Aorta (tissue), 5 donors: ENCODE measurements at regions not wholly inside any gene's neighbourhood (a gene's known extent, or its start where the extent isn't known, plus 50 kb on each side); places are given as distances from the start of the nearest gene placed in this dataset.

Experiments used
- ATAC-seq: fragments of 200-7000 bp; cut with Tn5 transposase; one replicate; pipeline ENCODE4 v1.9.1; 2022; ENCODE audit warnings: moderate library complexity; ENCODE audit not compliant: low FRiP score
- DNase-seq, 2 donors: peaks; one replicate each; pipeline ENCODE4 v3.0.0-alpha.2; 2020
- H3K27ac ChIP-seq, 2 donors: one replicate each; pipeline ENCODE4 v1.5.1; 2013; ENCODE audit warnings: low read length in 2 of 2, mild to moderate bottlenecking in 2 of 2, moderate library complexity in 2 of 2, control low read depth in 1 of 2, inconsistent platforms in 1 of 2, low read depth in 1 of 2
- H3K27me3 ChIP-seq, 2 donors: one replicate each; pipeline ENCODE4 v1.6.1; 2013; ENCODE audit warnings: control low read depth in 1 of 2, low read length in 1 of 2, mild to moderate bottlenecking in 1 of 2, moderate library complexity in 1 of 2; ENCODE audit not compliant: insufficient read depth in 2 of 2, control insufficient read depth in 1 of 2
- H3K36me3 ChIP-seq, 2 donors: one replicate each; pipeline ENCODE4 v1.6.1; 2013; ENCODE audit warnings: control low read depth in 1 of 2, low read length in 1 of 2, mild to moderate bottlenecking in 1 of 2; ENCODE audit not compliant: insufficient read depth in 2 of 2, control insufficient read depth in 1 of 2
- H3K4me1 ChIP-seq, 2 donors: one replicate each; pipeline ENCODE4 v1.6.1; 2013; ENCODE audit warnings: low read length in 2 of 2, control low read depth in 1 of 2, mild to moderate bottlenecking in 1 of 2, moderate library complexity in 1 of 2; ENCODE audit not compliant: insufficient read depth in 2 of 2, control insufficient read depth in 1 of 2
- H3K4me3 ChIP-seq, 2 donors: one replicate each; pipeline ENCODE4 v1.5.1; 2013; ENCODE audit warnings: low read length in 2 of 2, control low read depth in 1 of 2, mild to moderate bottlenecking in 1 of 2
- H3K9me3 ChIP-seq: one replicate; pipeline ENCODE4 v1.6.1; 2013; ENCODE audit warnings: mild to moderate bottlenecking, low read length; ENCODE audit not compliant: control insufficient read depth
- WGBS, 2 donors: extraction: QIAGEN DNeasy Blood & Tissue Kit; methylation state at CpG; one replicate each; pipeline ENCODE4 v1.1.7; 2013; 5-methylcytosine and 5-hydroxymethylcytosine counted together
- intact Hi-C, 2 donors: fragments of 100-400 bp; cut with DNase I; formaldehyde crosslinking; loops; one replicate each; pipeline versions ENCODE4 v1.14.2 to v1.15.0; 2022
- donor health status: healthy with polysubstance abuse.
- donor health status: Bipolar disorder and iron deficiency.
- donor health status: DM: no; HTN: no; CAD: no.
- donor health status: DM: no; HTN: no; CAD: no.
- donor health status: DM: yes; HTN: yes; CAD: no.

DNA sequence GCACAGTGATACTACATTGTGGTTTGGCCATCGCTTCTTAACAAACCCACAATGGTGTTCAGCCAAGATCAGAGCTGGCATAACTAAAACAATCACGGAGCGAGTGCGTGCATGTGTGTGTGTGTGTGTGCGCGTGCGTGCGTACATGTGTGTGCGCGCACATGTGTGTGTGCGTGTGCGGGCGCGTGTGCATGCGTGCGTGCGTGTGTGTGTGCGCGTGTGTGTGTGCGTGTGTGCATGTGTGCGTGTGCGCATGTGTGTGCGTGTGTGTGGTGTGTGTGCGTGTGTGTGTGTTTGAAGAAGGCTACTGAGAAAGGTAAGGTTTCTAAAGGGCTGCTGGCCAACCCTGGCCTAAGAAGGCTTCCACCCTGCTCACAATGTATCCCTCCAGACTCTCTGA lies 582.4 kb downstream of the CMPK2 start:
- 76 to 96% methylated on average over 24 of the region's 24 CpGs for WGBS, 2 donors
- Histone ChIP-seq H3K4me1 (no peaks in the 10 kb centered on the region), H3K36me3 (no peaks in the 10 kb centered on the region), H3K4me3 (no peak overlapping the region), H3K27me3 (no peaks in the 10 kb centered on the region), H3K27ac (no peak overlapping the region), H3K9me3 (no peaks in the 10 kb centered on the region)
- no peak for DNase-seq
- intact Hi-C loops, result no loop called here
- ATAC-seq, result no peak

DNA sequence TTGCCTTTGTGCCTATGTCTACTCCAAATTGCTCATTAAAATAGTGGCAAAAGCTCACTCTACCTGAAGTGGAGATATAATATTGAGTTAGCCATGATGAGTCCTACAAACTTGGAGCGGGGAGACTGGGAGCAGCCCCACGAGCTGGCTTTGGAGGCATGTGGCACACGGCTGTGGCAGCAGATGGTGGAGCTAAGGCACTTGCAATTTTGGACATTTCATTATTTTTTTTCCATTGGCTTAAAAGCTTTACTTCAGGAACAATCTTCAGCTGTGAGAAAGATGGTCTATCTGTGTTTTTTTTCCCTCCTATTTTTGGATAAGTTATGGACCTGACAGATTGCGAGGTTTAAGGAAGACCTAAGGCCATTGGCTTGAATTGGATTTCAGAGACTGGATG lies 578.3 kb downstream of the CMPK2 start:
- intact Hi-C loops, result no loop called here
- Histone ChIP-seq H3K27ac (no peak overlapping the region), H3K27me3 (no peaks in the 10 kb centered on the region), H3K4me3 (no peak overlapping the region), H3K9me3 (no peaks in the 10 kb centered on the region), H3K36me3 (no peaks in the 10 kb centered on the region), H3K4me1 (no peaks in the 10 kb centered on the region)
- DNase-seq, result no peak
- no peak for ATAC-seq
- 80 to 86% methylated on average over 4 of the region's 4 CpGs for WGBS, 2 donors

DNA sequence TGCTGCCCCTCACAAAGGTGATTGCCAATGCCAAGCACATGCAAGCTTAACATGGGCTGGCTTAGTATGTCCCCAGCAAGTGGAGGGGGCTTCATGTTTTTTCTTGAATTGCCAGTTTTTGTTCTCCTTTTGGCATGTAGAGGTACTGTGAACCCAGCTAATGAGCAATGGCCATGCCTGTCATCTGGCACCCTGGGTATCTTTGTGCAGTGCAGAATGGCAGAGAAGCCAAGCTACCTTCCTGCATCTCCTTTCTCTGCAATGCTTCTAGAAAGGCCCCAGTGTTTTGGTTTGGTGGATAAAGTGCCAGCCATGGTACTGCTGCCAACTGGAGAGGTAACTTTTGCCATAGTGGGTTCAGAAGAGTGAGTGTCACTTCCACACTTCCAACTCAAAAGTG lies 576.9 kb downstream of the CMPK2 start:
- intact Hi-C loops, result no loop called here
- Histone ChIP-seq H3K4me3 (no peak overlapping the region), H3K27ac (no peak overlapping the region), H3K9me3 (no peaks in the 10 kb centered on the region), H3K4me1 (no peaks in the 10 kb centered on the region), H3K36me3 (no peaks in the 10 kb centered on the region), H3K27me3 (no peaks in the 10 kb centered on the region)
- ATAC-seq (no peak), DNase-seq (no peak)

DNA sequence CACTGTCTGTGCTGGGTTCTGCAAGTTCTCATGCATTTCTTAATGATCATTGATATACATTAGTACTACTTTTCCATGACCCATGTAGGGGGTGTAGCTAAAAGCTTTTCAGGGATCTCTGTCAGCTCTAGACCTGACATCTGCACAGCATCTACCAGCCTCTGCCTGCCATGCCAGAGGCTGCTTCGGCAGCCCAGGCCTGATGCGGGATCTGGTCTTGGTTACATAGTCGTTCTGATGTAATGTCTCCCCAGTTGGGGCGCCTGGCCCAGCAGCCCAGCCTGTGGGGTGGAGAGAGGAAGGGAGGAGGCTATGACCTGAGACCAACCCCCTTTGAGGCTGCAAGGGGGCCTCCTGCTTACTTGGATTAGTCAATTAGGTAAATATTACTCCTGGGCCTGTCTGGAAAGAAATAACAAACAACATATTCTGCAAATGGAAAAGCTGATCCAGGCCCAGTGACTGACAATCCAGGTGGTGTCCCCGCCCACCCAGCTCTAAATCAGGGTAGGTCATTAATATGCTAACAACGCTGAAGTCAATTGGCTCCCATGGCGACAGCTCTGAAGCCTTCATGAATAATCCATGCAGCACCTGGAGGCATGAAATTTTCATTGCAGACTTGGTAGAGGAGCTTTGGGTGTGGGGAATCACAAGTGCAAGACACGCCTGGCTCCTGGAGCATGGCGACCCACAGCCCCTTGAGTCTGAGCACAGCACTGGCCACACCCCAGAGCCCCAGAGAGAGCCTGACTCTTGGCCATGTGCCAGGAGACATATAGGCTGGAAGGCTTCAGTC lies 575.3 kb downstream of the CMPK2 start:
- Histone ChIP-seq H3K9me3 (no peaks in the 10 kb centered on the region), H3K27ac (no peak overlapping the region), H3K4me3 (no peak overlapping the region), H3K27me3 (no peaks in the 10 kb centered on the region), H3K4me1 (no peaks in the 10 kb centered on the region), H3K36me3 (no peaks in the 10 kb centered on the region)
- ATAC-seq (no peak), DNase-seq (no peak)
- intact Hi-C loops, result no loop called here
- 69 to 74% methylated on average over 9 of the region's 9 CpGs for WGBS, 2 donors

DNA sequence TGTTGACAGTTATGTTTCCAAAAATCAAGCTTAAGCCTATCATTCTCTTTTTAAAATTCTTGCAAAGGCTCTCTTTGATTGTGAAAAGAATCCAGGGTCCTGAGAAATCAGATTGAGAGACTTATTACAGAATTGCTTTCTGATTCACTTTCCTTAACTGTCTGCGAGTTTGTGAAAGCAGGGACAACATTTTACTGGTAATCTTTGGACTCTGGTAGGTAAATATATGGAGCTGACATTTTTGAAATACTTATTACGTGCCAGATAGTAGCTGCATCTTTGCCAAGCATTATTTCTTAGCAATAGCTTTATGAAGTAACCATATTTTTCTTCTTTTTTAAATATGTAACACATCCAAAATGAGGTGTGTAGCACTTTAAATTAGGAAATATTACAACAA lies 570.9 kb downstream of the CMPK2 start:
- Histone ChIP-seq H3K27me3 (no peaks in the 10 kb centered on the region), H3K9me3 (no peaks in the 10 kb centered on the region), H3K4me3 (no peak overlapping the region), H3K27ac (no peak overlapping the region), H3K4me1 (no peaks in the 10 kb centered on the region), H3K36me3 (no peaks in the 10 kb centered on the region)
- intact Hi-C loops, result no loop called here
- WGBS, 2 donors, result 34 to 37% methylated on average over 2 of the region's 2 CpGs
- ATAC-seq, result no peak
- no peak for DNase-seq

DNA sequence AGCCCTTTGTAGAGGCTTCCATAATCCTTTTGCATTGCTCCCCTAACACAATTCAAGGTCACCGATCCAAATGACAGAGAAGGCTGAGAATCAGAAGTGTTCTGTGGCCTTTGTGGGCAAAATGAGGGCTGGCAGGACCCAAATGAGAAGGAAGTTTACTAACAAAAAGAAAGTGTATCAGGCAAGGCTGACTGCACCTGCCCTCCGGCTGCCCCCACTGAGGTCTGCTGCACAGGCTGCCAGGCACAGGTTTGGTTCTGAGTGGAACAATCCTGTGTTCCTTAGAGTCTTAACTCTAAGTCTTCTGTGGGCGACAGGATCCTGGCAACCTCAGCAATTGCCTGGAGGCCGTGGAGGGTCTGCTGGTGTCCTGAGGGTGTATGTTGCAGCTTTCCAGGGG lies 568.5 kb downstream of the CMPK2 start:
- no peak overlapping the region for H3K27ac ChIP-seq
- H3K27me3 ChIP-seq, result no peaks in the 10 kb centered on the region
- no peaks in the 10 kb centered on the region for H3K36me3 ChIP-seq
- DNase-seq, result no peak
- ATAC-seq, result no peak
- intact Hi-C loops, result no loop called here
- H3K9me3 ChIP-seq, result no peaks in the 10 kb centered on the region
- no peaks in the 10 kb centered on the region for H3K4me1 ChIP-seq
- H3K4me3 ChIP-seq, result no peak overlapping the region
- WGBS, 2 donors, result 81 to 87% methylated on average over 4 of the region's 4 CpGs

GRCh38 chr2:6301426-6301825 lies 564.3 kb downstream of the CMPK2 start:
- ATAC-seq (no peak), DNase-seq (no peak)
- H3K4me1 ChIP-seq, result no peaks in the 10 kb centered on the region
- no peaks in the 10 kb centered on the region for H3K9me3 ChIP-seq
- H3K27me3 ChIP-seq, result no peaks in the 10 kb centered on the region
- intact Hi-C loops, result no loop called here
- H3K4me3 ChIP-seq, result no peak overlapping the region
- WGBS, 2 donors, result 78 to 89% methylated on average over 2 of the region's 2 CpGs
- no peaks in the 10 kb centered on the region for H3K36me3 ChIP-seq
- H3K27ac ChIP-seq, result no peak overlapping the region

- ATAC-seq, result no peak
- WGBS, 2 donors, result 68 to 81% methylated on average over 2 of the region's 2 CpGs
- no peak for DNase-seq
- intact Hi-C loops, result no loop called here
- Histone ChIP-seq H3K4me3 (no peak overlapping the region), H3K27me3 (peaks cover 0 to 2% of the 10 kb centered on the region in 2 donors), H3K36me3 (no peaks in the 10 kb centered on the region), H3K27ac (no peak overlapping the region), H3K4me1 (no peaks in the 10 kb centered on the region), H3K9me3 (peaks cover 2% of the 10 kb centered on the region)
Measured at GRCh38 chr2:6308986-6309385, 556.7 kb downstream of the CMPK2 start.

- ATAC-seq (no peak), DNase-seq (no peak)
- Histone ChIP-seq H3K27me3 (peaks cover 0 to 2% of the 10 kb centered on the region in 2 donors), H3K27ac (no peak overlapping the region), H3K36me3 (no peaks in the 10 kb centered on the region), H3K4me3 (no peak overlapping the region), H3K4me1 (no peaks in the 10 kb centered on the region), H3K9me3 (peaks cover 2% of the 10 kb centered on the region)
- 53 to 58% methylated on average over 9 of the region's 9 CpGs for WGBS, 2 donors
- intact Hi-C loops, result no loop called here
Measured at GRCh38 chr2:6309415-6310255, 556.1 kb downstream of the CMPK2 start.
